Stimulated activated CD8-positive, alpha-beta memory T cell treated with anti-CD3 and anti-CD28 coated beads, Interleukin-2, amount 100 ng/mL, for 1 hour (primary cell): ENCODE measurements at regions not wholly inside any gene's neighbourhood (a gene's known extent, or its start where the extent isn't known, plus 50 kb on each side); places are given as distances from the start of the nearest gene placed in this dataset.
A peak's percentile ranks its signal among the peaks of the same experiment; 100 is the strongest.
"Not testable (repeated sequence)": the region's sequence is repeated elsewhere in the genome, so short reads cannot be mapped to it uniquely, and the experiment has no call there.

Experiments used
- DNase-seq, 2 donors: peaks; one replicate each; pipeline ENCODE4 v3.0.0-alpha.2; 2020; ENCODE audit warnings: low read depth in 2 of 2

DNA sequence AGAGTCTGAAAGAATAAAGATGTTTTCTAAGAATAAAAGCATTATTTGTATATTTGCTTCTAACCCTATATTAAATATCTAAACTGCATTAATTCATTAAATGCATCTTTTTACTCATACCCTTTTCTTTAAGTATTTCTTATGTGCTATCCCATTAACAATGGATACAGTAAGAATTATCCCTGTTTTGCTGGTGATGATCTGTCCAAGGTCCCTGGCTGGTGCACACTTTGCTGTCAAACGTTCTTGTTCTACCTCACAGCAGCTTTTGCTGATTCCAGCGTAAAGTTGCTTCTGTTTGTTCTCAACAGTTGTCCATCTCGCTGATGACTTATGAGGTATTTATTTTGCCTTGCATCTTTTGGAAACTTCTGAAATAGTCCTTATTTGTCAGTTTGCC is 504.0 kb downstream of the PLCL1 start:
- DNase-seq: no peak

DNA sequence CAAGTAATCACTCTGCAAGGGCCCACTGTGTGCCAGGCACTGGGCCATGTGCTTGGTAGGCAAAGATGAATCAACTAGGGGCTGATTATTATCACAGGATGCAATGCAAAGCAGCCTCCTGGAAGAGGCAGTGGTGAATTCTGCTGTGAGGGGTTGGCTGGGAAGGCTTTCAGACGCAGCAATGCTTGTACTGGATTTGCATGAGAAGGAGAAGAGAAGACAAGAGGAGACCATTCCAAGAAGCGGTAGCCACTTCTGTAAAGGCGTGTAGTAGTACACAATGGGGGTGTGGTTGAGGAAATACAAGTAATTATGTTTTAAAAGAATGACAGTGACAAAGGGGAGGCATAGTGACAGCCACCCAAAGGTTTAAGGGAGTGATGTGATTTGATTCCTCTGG is 502.7 kb downstream of the PLCL1 start:
- no peak for DNase-seq

- no peak for DNase-seq
These were observed 500.5 kb downstream of the PLCL1 start for GRCh38 chr2:198304859-198305258.

DNA sequence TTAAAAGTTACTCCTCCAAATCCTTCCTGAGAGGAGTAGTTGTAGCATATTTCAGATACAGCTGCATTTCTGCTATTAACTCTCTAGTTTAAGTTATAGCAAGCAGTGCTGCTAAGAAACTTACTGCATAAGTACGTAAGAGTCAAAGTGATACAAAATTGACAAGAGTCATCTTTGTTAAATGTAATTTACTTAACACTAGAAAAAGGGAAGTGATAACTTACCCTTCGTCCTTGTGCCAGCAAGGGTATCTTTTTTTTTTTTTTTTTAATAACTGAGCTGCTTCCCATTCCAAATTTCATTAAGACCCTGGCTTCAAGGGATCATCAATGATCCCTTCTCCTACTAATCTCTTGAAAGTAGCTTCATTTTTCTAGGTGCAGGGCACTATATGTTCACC is 493.0 kb downstream of the PLCL1 start:
- no peak for DNase-seq

DNA sequence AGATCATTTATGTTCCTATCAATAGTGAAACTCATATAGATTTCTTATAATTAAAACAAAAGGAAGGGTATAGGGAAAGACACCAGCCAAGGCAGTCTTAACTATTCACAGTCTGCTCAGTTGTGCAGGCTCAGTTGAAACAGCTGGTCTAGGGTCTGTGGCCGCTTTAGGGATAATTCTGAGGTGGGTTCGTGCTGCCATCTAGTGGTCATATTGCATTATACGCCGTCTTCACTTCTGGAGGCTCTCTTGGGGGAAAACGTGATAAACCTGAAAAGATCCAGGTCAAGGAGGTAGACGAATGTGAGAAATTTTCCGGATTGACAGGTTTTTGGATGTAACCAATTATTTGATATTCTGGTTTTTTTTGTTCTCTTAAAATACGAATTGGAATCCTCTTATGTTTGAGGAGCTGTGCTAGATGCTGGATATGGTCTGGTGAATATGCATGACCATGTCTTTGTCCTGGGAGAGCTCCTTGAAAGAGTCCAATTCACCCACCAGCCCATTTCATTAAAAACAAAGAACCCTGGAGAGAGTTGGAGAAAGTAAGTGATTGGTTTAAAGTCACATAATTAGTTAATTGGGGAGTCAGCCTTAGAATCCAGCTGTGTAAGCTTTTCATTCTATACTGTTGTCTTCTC is 492.4 kb downstream of the PLCL1 start:
- DNase-seq: peak; percentile 16 to 34

DNA sequence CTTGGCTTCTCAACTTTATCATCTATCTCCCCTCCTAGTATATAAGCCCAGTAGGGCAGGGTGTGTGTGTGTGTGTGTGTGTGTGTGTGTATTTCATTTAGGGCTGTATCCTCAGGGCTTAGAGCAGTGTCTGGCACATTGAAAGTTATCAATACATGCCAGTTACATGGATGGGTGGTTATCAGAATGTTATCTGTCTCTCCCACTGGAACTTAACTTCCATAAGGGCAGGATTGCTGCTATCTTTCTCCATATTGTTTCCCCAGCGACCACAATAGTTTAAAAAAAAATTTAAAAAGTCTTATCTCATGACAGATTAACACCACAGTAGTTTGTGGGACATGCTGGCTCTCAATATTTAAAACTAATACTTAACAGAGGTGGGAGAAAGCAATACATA is 488.9 kb downstream of the PLCL1 start:
- DNase-seq: no peak

GRCh38 chr2:198289811-198290210 is 485.4 kb downstream of the PLCL1 start:
- no peak for DNase-seq

GRCh38 chr2:198287706-198288105 is 483.3 kb downstream of the PLCL1 start:
- no peak for DNase-seq

DNA sequence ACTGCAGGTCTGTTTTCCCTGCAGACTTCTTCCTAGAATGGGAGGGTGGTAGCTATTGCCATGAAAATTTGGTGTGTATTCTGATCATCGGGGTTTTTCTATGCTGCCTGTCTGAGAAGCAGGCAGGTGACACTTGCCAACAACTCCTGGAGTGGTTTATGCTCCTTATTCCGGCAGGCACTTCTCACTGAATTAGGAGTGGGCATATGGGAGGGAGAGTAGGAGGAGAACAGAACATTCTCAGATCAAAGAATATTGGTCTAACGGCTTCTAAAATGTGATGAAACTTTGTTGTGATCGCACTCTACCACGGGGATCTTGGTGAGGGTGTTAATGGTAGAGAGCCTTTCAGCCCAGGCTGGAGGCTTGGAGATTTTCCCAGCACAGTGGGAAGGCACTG is 480.8 kb downstream of the PLCL1 start:
- DNase-seq: no peak

DNA sequence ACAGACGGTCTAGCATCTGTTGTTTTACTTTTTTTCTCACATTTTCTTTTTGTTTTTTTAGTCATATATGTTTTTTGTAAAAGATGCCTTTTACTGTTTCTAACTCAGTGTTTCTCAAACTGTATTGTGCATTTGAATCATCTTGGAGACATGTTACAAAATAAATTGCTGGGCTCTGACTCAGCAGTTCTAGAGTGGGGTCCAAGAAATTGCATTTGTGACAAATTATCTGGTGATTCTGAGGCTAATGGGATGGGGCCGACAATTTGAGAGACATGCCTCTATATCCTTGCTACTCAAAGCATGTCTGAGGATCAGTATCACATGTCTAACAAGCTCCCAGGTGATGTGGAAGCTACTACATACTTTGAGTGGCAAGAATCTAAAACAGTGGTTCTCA is 478.8 kb downstream of the PLCL1 start:
- DNase-seq: no peak

GRCh38 chr2:198282061-198282460 is 477.7 kb downstream of the PLCL1 start:
- no peak for DNase-seq

GRCh38 chr2:198280145-198280544 is 475.8 kb downstream of the PLCL1 start:
- DNase-seq: no peak

GRCh38 chr2:198279026-198279425 is 474.6 kb downstream of the PLCL1 start:
- DNase-seq: no peak

DNA sequence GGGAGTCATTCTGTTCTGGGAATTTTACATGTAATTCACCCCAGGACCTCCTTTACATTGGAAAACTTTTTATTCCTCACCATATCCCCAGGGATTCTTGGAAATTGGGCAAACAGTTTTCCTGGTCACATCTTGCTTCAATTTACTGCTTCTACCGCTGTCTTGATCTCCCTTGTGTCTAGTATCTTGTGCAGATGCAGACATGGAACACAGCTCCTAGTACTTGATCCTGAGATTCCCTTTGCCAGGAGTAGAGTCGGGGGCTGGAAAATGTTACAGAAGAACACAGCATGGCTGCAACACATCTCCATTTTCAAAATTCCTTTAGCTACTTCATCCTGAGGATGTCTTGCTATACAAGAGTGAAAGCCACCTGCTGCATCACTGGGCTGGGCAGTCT is 472.8 kb downstream of the PLCL1 start:
- no peak for DNase-seq

DNA sequence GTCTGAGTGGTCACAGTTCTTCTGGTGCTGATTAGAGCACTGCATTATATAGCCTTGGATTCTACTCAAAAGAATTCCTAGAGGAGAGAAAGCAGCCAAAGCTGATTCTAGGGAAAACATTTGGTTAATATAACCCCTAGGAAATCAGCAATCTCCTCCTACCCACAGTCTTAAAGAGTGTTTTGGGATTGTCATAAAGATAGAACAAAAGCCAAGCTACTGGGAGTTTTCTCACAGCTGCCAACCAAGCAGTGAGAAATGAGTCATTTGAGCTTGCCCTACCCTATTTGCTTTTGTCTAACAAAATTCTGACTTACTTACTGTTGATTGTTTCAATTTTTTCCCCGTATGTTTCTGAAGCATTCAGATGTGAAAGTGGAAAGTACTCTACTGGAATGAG is 469.3 kb downstream of the PLCL1 start:
- no peak for DNase-seq

- not testable (repeated sequence) for DNase-seq
These were observed 465.8 kb downstream of the PLCL1 start for GRCh38 chr2:198270157-198270556.

- DNase-seq: no peak
These were observed 464.1 kb downstream of the PLCL1 start for GRCh38 chr2:198268519-198268918.

DNA sequence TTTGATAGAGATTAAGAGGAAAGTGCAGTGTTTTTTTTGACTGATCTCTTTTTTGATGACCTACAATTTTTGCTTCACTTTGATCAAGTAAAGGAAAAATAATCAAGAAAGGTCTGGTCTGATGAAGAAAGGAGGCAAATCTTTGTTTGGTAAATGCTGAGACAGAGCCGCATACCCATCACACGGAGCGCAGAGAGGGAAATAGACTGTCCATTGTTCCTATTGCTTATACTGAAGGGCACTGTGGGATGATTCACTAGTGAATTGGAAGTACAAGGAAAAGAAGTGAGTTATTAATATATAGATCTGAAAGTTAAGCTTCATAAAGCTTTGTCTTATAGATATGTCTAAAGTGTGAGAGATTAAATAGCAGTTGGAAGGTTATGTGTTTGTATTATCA is 455.1 kb downstream of the PLCL1 start:
- no peak for DNase-seq

DNA sequence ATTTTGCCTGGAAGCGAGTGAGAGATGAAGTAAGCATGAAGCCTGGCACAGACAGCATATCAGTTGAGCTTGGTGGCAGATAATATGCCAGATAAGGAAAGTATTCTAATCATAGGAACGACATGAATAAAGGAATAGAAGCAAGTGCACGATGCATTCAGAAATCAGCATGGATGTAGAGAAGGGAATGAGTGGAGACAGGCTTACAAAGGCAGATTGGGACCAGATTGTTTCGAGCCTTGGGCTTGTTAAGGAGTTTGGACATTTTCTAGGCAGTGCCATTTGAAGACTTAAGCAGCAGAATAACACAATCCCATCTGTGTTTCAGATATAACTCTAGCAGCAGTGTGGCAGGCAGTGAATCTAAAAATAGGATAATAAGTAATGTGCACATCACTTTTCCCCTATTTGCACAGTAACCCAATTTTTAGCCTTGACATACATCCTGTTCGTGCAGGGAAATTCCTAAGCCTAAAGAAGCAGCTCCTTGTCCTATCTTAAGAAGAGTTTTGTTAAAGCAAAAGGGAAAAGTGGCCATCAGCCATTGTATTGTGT is 450.2 kb downstream of the PLCL1 start:
- no peak for DNase-seq

DNA sequence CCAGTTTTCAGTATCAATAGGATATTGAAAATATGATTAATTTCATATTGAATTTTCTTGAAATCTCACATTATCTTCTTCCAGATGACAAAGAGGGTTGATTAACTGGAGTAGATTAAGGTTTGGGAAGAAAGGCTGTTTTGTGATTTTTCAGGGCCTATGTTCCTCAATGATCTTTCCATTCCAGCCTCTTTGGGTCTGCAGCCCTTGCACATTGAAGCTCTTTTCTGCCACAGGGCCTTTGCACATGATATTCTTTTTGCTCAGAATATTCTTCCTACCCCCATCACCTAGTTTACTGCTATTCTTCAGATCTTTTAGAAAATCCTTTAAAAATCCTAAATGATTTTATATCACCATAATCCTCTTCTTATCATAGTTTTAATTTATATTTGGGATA is 449.6 kb downstream of the PLCL1 start:
- DNase-seq: no peak

DNA sequence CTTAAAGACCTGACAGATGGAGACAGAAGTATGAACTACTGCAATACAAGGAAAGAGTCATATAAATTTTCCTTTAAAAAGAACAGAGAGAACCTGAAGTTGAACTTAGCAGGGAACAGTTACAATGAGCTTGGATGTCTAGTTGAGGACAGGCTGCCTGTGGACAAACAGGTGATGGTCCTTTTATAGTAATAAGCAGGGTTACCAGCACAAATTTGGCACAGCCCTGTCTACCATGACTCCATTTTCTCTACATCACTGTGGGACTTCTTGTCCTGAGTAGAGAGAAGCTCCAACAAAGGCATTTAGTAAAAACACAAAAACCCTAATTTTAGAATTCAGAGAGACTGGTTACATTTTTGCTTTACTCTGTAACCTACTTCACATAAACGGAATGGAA is 448.1 kb downstream of the PLCL1 start:
- no peak for DNase-seq

DNA sequence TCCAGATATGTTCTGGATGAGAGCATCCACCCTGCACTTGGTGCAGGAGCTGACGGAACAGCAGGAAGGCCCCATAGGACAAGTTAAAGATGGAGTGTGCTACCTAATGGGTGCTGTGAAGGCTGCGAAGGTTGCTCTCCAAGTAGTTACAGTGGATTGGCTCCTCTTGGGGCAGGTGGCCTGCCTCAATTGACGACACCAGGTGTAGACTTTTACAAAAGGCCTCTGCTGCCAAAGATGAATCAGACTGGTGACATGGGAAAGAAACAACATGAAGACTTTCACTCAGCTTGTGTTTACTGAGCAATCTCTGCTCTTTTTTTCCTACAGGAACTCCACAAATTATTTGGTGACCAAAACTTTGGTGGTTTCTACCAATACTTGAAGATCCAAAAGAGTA is 437.7 kb downstream of the PLCL1 start:
- DNase-seq: no peak

DNA sequence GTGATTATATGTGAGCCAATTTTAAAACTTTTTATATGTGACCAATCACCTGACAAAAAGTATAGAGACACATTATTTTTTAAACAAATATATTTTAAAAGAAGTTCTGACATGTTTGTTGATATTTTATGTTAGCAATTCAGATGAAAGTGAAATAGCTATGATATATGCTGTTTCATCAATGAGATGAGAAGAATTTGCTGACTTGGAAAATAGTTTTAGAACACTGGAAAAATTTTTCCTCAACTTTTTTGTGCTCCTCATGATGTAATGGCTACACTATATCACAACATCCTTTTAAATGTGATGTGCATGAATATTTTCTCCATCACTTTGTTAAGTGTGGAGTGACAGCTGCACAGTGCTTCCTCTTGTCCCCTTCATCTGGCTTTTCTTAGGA is 434.0 kb downstream of the PLCL1 start:
- no peak for DNase-seq

GRCh38 chr2:198236338-198236737 is 431.9 kb downstream of the PLCL1 start:
- no peak for DNase-seq
